Stimulated activated CD8-positive, alpha-beta memory T cell treated with anti-CD3 and anti-CD28 coated beads, Interleukin-4, amount 100 ng/mL, for 48 hours (primary cell): ENCODE measurements at regions not wholly inside any gene's neighbourhood (a gene's known extent, or its start where the extent isn't known, plus 50 kb on each side); places are given as distances from the start of the nearest gene placed in this dataset.
A peak's percentile ranks its signal among the peaks of the same experiment; 100 is the strongest.

Experiments used
- DNase-seq: peaks from one replicate; pipeline ENCODE4 v3.0.0-alpha.2; 2020

- DNase-seq, result no peak
These were observed 98.6 kb upstream of the FER start for GRCh38 chr5:108649106-108649505.

GRCh38 chr5:108642170-108642906 is 105.4 kb upstream of the FER start:
- peak; percentile 66 for DNase-seq

- no peak for DNase-seq
These were observed 106.1 kb upstream of the FER start for GRCh38 chr5:108641596-108641995.

GRCh38 chr5:108639366-108639765 is 108.3 kb upstream of the FER start:
- DNase-seq, result no peak

DNA sequence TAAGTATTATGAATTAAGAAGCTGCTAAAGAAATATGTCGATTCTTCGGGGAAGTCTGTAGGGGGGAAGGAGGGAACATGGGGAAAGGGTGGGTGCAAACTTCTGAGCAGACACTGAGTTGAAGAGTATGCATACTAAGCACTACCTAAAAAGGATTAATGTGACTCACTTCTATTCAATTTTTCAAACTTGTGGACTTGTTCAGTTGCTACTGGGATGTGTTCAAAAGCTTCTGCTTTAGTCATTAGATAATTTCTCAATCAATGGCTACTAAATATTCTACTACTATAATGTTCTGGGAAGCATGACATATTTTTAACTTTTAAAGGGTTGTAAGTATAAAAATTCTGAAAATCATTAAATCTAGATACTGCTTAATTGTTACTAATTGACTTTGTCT is 109.7 kb upstream of the FER start:
- DNase-seq, result no peak

DNA sequence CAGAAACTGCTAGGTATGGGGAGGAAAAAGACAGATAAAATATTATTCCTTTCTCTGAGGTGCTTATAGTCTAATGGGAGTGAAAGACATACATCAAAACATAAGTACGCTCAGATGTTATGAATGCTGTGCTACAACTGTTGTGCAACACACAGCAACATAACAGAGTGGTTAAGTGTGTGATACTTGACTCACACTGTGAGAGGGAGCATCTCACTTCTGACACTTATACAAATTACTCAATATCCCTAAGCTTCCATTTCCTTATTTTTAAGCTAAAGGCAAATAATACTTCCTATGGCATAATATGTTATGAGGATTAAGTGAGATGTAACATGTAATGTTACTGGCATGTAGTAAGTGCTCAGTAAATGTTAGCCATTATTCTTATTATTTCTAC is 110.6 kb upstream of the FER start:
- no peak for DNase-seq

DNA sequence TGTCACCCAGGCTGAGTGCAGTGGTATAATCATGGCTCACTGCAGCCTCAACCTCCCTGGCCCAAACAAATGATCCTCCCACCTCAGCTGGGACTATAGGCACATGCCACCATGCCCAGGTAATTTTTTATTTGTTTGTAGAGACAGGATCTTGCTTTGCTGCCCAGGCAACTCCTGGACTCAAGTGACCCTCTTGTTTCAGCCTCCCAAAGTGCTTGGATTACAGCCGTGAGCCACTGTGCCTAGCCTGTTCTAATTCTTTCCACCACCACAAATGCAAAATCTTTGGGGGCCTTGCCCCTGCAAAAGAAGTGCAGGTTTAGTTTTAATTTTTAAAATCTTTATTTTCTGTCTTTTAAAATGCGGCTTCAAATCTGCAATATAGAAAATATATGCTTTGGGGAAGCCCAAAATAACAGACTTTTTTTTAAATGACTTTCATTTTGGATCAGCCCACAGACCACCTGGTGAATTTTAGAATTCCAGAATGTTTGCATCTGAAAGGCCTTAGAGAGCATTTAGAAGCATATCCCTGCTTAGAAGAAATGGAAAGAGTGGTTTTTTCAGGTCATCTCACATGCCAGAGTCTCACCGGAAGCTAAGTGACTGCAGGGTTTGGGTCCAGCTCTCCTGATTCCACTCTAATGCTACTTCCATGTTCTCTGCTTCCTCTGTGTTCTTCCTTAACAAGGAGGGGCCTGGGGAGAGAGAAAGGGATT is 111.4 kb upstream of the FER start:
- no peak for DNase-seq

DNA sequence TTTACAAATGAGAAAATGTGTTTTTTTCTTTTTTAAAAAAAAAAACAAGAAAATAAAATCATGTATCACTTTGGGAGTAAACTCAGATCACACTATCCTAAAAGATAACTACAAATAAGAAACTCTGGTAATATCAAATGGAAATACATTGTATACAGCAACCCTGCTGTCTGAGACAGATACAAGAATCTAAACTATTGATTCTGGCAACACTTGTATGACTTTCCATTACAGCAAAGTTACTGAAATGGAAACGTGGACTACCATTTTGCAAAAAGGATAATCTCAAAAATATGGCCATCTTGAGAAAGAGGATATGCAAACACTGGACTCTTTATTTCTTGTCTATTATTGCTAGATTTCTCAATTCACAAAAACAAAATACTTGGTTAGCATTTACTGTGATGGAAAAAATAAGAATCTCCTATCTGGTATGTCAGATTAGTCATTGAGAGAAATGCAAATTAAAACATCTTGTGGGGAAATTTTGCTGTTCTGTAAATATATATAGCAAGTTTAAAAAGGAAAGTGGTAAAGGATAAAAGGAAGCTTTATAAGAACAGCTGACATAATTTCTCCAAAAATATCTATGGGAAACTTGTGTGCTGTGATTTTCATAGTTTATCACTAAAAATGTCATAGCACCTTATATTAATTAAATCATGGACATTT is 112.9 kb upstream of the FER start:
- no peak for DNase-seq

GRCh38 chr5:108634010-108634616 is 113.6 kb upstream of the FER start:
- no peak for DNase-seq

GRCh38 chr5:108629779-108630528 is 117.7 kb upstream of the FER start:
- DNase-seq, result no peak

- no peak for DNase-seq
These were observed 122.0 kb upstream of the FER start for GRCh38 chr5:108625654-108626053.

GRCh38 chr5:108623826-108624225 is 123.9 kb upstream of the FER start:
- DNase-seq, result no peak

DNA sequence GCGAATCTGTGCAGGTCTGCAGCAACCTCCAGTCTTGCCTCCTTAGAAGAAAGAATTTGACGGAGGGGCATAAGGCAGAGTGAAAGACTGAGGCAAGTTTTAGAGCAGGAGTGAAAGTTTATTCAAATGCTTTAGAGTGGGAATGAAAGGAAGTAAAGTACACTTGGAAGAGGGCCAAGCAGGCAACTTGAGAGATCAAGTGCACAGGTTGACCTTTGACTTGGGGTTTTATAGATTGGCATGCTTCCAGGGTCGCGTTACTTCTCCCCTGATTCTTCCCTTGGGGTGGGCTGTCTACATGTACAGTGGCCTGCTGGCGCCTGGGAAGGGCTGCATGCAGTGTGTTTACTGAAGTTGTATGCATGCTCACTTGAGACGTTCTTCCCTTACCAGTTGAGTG is 127.2 kb upstream of the FER start:
- DNase-seq, result no peak

- no peak for DNase-seq
These were observed 127.9 kb upstream of the FER start for GRCh38 chr5:108619815-108620214.

- no peak for DNase-seq
These were observed 129.9 kb upstream of the FER start for GRCh38 chr5:108617467-108618435.

- DNase-seq, result no peak
These were observed 132.5 kb upstream of the FER start for GRCh38 chr5:108615216-108615615.

DNA sequence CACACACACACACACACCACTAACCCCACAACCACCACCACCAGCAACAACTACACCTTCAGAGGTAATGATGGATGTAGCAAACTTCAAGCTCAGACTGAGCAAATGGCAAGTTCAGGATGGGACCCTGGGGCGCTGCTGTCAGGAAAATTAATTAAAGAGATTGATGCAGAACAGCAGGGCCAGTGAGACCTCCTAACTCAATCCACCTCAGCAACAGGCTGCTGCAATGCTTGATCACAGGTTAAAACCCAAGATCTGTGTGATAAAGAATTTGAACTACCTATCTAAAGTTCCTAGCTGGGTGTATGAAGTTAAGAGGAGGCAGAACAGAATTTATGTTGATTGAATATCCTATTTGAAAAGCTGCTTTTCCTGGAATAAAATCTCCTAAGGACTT is 140.3 kb upstream of the FER start:
- no peak for DNase-seq

- no peak for DNase-seq
These were observed 141.5 kb upstream of the FER start for GRCh38 chr5:108606185-108606584.

DNA sequence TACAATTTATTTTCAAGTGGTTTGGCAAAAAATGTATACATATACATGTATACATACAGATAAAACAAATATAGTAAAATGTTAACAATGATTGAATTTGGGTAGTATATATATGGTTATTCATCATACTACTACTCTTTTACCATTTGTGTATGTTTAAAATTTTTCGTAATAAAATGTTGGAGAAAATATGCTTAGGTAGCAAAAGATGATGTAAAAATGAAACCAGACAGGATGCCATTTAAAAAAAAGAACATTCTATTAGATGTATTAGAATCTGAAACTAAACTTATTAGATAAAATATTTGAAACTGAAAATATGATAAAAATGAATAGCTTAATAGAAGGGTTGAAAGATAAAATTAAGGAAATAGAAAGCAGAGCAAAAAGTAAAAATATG is 144.9 kb upstream of the FER start:
- no peak for DNase-seq

DNA sequence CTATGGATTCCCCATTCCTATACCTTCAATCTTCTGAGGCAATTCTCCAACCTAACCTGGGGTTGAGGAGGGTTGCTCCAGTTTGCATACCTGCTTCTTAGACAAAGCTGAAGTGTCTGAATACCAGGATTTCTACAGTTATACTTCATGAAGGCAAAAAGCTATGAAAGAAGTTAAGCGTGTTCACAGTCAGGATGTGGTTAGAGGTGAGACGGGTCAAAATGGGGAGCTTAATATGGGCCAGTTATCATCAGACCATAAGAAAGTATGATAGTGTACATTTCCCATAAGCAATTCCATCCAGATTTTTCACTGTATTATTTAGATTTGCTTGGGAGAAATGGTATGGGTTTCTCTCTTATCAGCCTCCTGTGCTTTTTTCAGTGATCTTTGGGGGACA is 156.9 kb upstream of the FER start:
- no peak for DNase-seq

DNA sequence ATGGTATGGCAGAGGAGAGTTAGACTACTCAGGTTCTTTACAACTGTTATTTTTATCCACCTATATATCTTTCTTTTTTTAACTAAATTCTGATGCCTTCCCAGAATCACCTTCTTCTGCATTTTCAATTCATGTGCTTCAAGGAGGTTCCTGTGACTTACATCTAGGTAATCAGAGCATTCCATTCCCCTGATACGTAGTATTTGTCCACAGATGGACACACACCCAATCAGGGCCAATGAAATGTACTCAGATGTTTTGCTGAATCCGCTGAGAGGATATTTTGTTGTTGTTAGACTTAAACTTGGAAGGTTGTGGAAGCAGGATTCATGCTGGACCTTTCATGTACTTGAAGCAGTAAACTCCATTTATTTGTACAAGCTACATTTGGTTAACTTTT is 159.4 kb upstream of the FER start:
- no peak for DNase-seq

DNA sequence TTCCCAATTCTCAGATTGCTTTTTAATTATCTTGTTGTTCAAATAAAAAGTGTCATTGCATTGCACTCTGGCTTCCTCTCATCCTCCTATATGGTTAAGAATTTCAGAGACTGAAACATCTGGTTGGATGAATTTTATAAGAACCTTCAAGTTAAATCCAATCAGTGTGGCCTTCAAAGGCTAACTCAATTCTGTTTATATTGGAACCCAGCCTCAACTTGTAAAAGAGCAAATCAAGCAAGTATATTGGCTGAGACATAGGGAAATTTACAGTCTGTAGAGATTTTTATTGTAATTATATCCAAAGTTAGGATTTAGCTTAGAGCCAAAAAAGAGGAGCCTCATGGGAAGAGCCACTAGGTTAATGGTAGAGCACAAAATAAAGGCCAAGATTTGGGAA is 159.9 kb upstream of the FER start:
- DNase-seq, result no peak
